K562 (cell line): ENCODE measurements at regions not wholly inside any gene's neighbourhood (a gene's known extent, or its start where the extent isn't known, plus 50 kb on each side); places are given as distances from the start of the nearest gene placed in this dataset.

Experiments used
- ATAC-seq: fragments of 200-7000 bp; cut with Tn5 transposase; 3 replicates; pipeline ENCODE4 v1.9.1; 2020; ENCODE audit warnings: moderate library complexity
- BruUV-seq: library from RNA; stranded (reverse); fragments of 400-500 nt; replicated peaks from 2 replicates; lab custom pipeline; 2021; lab: Mats Ljungman, UMichigan
- CTCF ChIA-PET: fragments of 300-600 bp; formaldehyde crosslinking; extraction: SDS; loops from one replicate; lab custom pipeline; 2021; ENCODE audit warnings: low intra/inter-chr PET ratio; lab: Yijun Ruan, JAX
- POLR2A ChIA-PET: fragments of 300-600, 350-650 bp; sonication (Branson Sonifier 250); formaldehyde crosslinking; extraction: SDS; loops from one replicate; lab custom pipeline; 2021; ENCODE audit warnings: antibody characterized with exemption, inconsistent platforms; lab: Yijun Ruan, JAX
- DNase-seq, 4 experiments: peaks; one replicate each; pipeline versions ENCODE4 v3.0.0 to v3.0.0-alpha.2; 2011 to 2018; ENCODE audit warnings: low spot score in 3 of 4, mixed read lengths in 3 of 4; ENCODE audit errors: extremely low read depth in 1 of 4
- FAIRE-seq: peaks from 2 replicates; lab custom pipeline; 2011; peaks lifted over from hg19 to GRCh38; lab: Jason Lieb, UNC
- H2AFZ ChIP-seq: 2 replicates; pipeline ENCODE4 v1.6.0; 2011; ENCODE audit warnings: low read depth, low read length, control low read depth, inconsistent platforms
- H3K27ac ChIP-seq: fragments of 200-600 bp; 3 replicates; pipeline ENCODE4 v1.8.0; 2011; ENCODE audit warnings: low read depth, mild to moderate bottlenecking, control low read depth, inconsistent platforms, low read length, moderate library complexity, mixed read lengths; ENCODE audit errors: extremely low read depth
- H3K27me3 ChIP-seq, 2 experiments: fragments of 300-600 bp in 1 of 2; 2 replicates in 1 of 2; 3 replicates in 1 of 2; pipeline versions ENCODE4 v1.6.0 to v1.8.0; 2011; ENCODE audit warnings: inconsistent platforms in 2 of 2, low read length in 2 of 2, mild to moderate bottlenecking in 1 of 2, mixed read lengths in 1 of 2, moderate library complexity in 1 of 2; ENCODE audit not compliant: control insufficient read depth in 2 of 2, insufficient read depth in 2 of 2
- H3K36me3 ChIP-seq: fragments of 300-600 bp; 3 replicates; pipeline ENCODE4 v1.8.0; 2011; ENCODE audit warnings: mild to moderate bottlenecking, low read length, inconsistent platforms; ENCODE audit not compliant: control insufficient read depth, insufficient read depth
- H3K4me1 ChIP-seq, 2 experiments: fragments of 200-600 bp in 1 of 2; replicated peaks in 1 of 2; 2 replicates in 1 of 2; 3 replicates in 1 of 2; pipeline versions ENCODE4 v1.5.1 to v1.8.0; 2011; ENCODE audit warnings: inconsistent platforms in 2 of 2, low read length in 2 of 2, mild to moderate bottlenecking in 1 of 2, mixed read lengths in 1 of 2, moderate library complexity in 1 of 2; ENCODE audit not compliant: control insufficient read depth in 2 of 2, insufficient read depth in 2 of 2
- H3K4me2 ChIP-seq: 2 replicates; pipeline ENCODE4 v1.6.1; 2011; ENCODE audit warnings: low read length, control low read depth, inconsistent platforms, mixed read lengths; ENCODE audit not compliant: insufficient read depth
- H3K4me3 ChIP-seq: fragments of 200-600 bp; sonication (generic), shearing (Covaris generic); 2 replicates; pipeline ENCODE4 v1.5.1; 2016; ENCODE audit warnings: control low read depth, inconsistent platforms
- H3K79me2 ChIP-seq: fragments of 200-600 bp; 3 replicates; pipeline ENCODE4 v1.8.0; 2011; ENCODE audit warnings: low read length, inconsistent platforms; ENCODE audit not compliant: control insufficient read depth, insufficient read depth
- H3K9ac ChIP-seq, 2 experiments: 2 replicates each; pipeline versions ENCODE4 v1.6.0 to v1.6.1; 2011; ENCODE audit warnings: low read depth in 2 of 2, low read length in 2 of 2, control low read depth in 1 of 2, inconsistent platforms in 1 of 2, mild to moderate bottlenecking in 1 of 2, mixed read lengths in 1 of 2; ENCODE audit not compliant: insufficient read depth in 1 of 2
- H3K9me1 ChIP-seq: one replicate; pipeline ENCODE4 v1.6.0; 2011; ENCODE audit warnings: inconsistent platforms, mild to moderate bottlenecking, low read length, moderate library complexity; ENCODE audit not compliant: control insufficient read depth, insufficient read depth
- H3K9me3 ChIP-seq: replicated peaks from 2 replicates; pipeline ENCODE4 v1.5.1; 2011; ENCODE audit warnings: low read depth, low read length, inconsistent platforms; ENCODE audit not compliant: control insufficient read depth, insufficient read depth
- H4K20me1 ChIP-seq: replicated peaks from 2 replicates; pipeline ENCODE4 v1.6.1; 2011; ENCODE audit warnings: low read length, inconsistent platforms, mixed read lengths; ENCODE audit not compliant: control insufficient read depth, insufficient read depth
- ARID3A ChIP-seq: IDR thresholded peaks from 2 replicates; pipeline ENCODE4 v1.6.1; 2012; ENCODE audit warnings: low read depth, low read length, improper control_type of control experiment, borderline replicate concordance
- ARID3B ChIP-seq: fragments of 250-450 bp; sonication (Bioruptor Pico); IDR thresholded peaks from 2 replicates; pipeline ENCODE4 v1.4.0; 2020; ENCODE audit warnings: borderline replicate concordance
- CAMTA2 ChIP-seq: fragments of 250-450 bp; sonication (Bioruptor Pico); conservative IDR thresholded peaks from 2 replicates; pipeline ENCODE4 v1.5.1; 2022
- GABPB1 ChIP-seq: sonication (generic); formaldehyde crosslinking; IDR thresholded peaks from 2 replicates; pipeline ENCODE4 v1.8.0; 2022; ENCODE audit warnings: mild to moderate bottlenecking, missing genetic modification reagents
- HMGN3 ChIP-seq: IDR thresholded peaks from 2 replicates; pipeline ENCODE4 v1.6.1; 2011; ENCODE audit warnings: borderline replicate concordance, low read depth, mild to moderate bottlenecking, mixed read lengths, low read length; ENCODE audit not compliant: insufficient read length; ENCODE audit errors: extremely low read depth
- HNRNPL ChIP-seq: fragments of 200-400 bp; formaldehyde crosslinking; IDR thresholded peaks from 2 replicates; pipeline ENCODE4 v1.6.1; 2017; ENCODE audit warnings: low read depth, mild to moderate bottlenecking, low read length
- LCOR ChIP-seq: sonication (generic); formaldehyde crosslinking; IDR thresholded peaks from 2 replicates; pipeline ENCODE4 v1.8.0; 2022; ENCODE audit warnings: mild to moderate bottlenecking, missing genetic modification reagents
- NUFIP1 ChIP-seq: fragments of 450-650 bp; IDR thresholded peaks from 2 replicates; pipeline ENCODE4 v1.6.1; 2018; ENCODE audit not compliant: partially characterized antibody
- SREBF1 ChIP-seq: fragments of 150-350 bp; IDR thresholded peaks from 2 replicates; pipeline ENCODE4 v1.6.1; 2014; ENCODE audit warnings: antibody characterized with exemption, low read depth, low read length, borderline replicate concordance
- TRIM28 ChIP-seq: fragments of 450-650 bp; IDR thresholded peaks from 2 replicates; pipeline ENCODE4 v1.6.1; 2017
- ZNF143 ChIP-seq: sonication (generic); formaldehyde crosslinking; IDR thresholded peaks from 2 replicates; pipeline ENCODE4 v1.9.0; 2022; ENCODE audit warnings: mild to moderate bottlenecking, missing genetic modification reagents
- ZNF174 ChIP-seq: fragments of 250-450 bp; sonication (Bioruptor Pico); IDR thresholded peaks from 2 replicates; pipeline ENCODE4 v1.4.0; 2020; ENCODE audit warnings: mild to moderate bottlenecking
- ZNF239 ChIP-seq: fragments of 250-450 bp; sonication (Bioruptor Pico); IDR thresholded peaks from 2 replicates; pipeline ENCODE4 v1.4.0; 2020; ENCODE audit warnings: mild to moderate bottlenecking
- ZNF431 ChIP-seq: sonication (generic); formaldehyde crosslinking; IDR thresholded peaks from 2 replicates; pipeline ENCODE4 v1.8.0; 2022; ENCODE audit warnings: mild to moderate bottlenecking, missing genetic modification reagents
- ZNF551 ChIP-seq: fragments of 250-450 bp; sonication (Bioruptor Pico); IDR thresholded peaks from 2 replicates; pipeline ENCODE4 v1.5.0; 2021; ENCODE audit warnings: mild to moderate bottlenecking, moderate library complexity
- ZNF707 ChIP-seq: fragments of 250-450 bp; sonication (Bioruptor Pico); conservative IDR thresholded peaks from 2 replicates; pipeline ENCODE4 v1.8.0; 2022; ENCODE audit warnings: inconsistent platforms, mild to moderate bottlenecking, moderate library complexity
- ZNF740 ChIP-seq, 3 experiments: fragments of 200-800 bp in 1 of 3; sonication (Bioruptor generic) in 1 of 3; sonication (generic) in 1 of 3; formaldehyde crosslinking in 1 of 3; IDR thresholded peaks; 2 replicates each; pipeline versions ENCODE4 v1.6.1 to v1.8.0; 2016 to 2022; ENCODE audit warnings: mild to moderate bottlenecking in 2 of 3, missing compliant biosample characterization in 2 of 3, missing genetic modification characterization in 2 of 3, missing genetic modification reagents in 1 of 3
- WGBS: fragments of 100-300 bp; shearing (Covaris generic); methylation state at CpG from one replicate; pipeline ENCODE4 v1.1.6; 2016; ENCODE audit warnings: low coverage, mixed read lengths; ENCODE audit not compliant: insufficient coverage; ENCODE audit errors: missing lambda C conversion rate; 5-methylcytosine and 5-hydroxymethylcytosine counted together
- in situ Hi-C: fragments of 300-500 bp; cut with MboI; formaldehyde crosslinking; loops from 4 replicates; pipeline ENCODE4 v1.15.0; 2018; ENCODE audit warnings: inconsistent platforms, mixed read lengths
- intact Hi-C: fragments of 100-400 bp; cut with micrococcal nuclease; formaldehyde crosslinking; loops from 2 replicates; pipeline ENCODE4 v1.14.2; 2022

GRCh38 chrX:146055733-146056132, 238.1 kb downstream of the SLITRK2 start:
- no peak for FAIRE-seq
- in situ Hi-C loops, result no loop called here
- no peaks in the 10 kb centered on the region for H4K20me1 ChIP-seq
- H3K9ac ChIP-seq, result no peak overlapping the region
- WGBS, result 0% methylated on average over 2 of the region's 2 CpGs
- H3K36me3 ChIP-seq, result no peaks in the 10 kb centered on the region
- no peaks in the 10 kb centered on the region for H3K79me2 ChIP-seq
- ATAC-seq, result no peak
- no TSS peak for BruUV-seq
- intact Hi-C loops, result no loop called here
- CTCF ChIA-PET, result no interaction called here
- H2AFZ ChIP-seq, result no peak overlapping the region
- no peak for TF ChIP-seq GABPB1 (CRISPR knock-in tag)
- no peak for TF ChIP-seq SREBF1
- TF ChIP-seq LCOR (CRISPR knock-in tag), result no peak
- TF ChIP-seq HMGN3, result no peak
- no peak for TF ChIP-seq NUFIP1
- TF ChIP-seq ZNF431 (CRISPR knock-in tag), result no peak
- no peak for TF ChIP-seq HNRNPL
- no peak for TF ChIP-seq ARID3A
- no peak for TF ChIP-seq ZNF740 (CRISPR knock-in tag; IDR thresholded peaks at IDR 0.05)
- TF ChIP-seq ZNF740 (tag; IDR thresholded peaks at IDR 0.05), result no peak
- no peak for TF ChIP-seq TRIM28
- no peak for TF ChIP-seq ZNF174 (CRISPR knock-in tag)
- no peak for TF ChIP-seq ARID3B (CRISPR knock-in tag)
- TF ChIP-seq ZNF551, result no peak
- TF ChIP-seq CAMTA2 (CRISPR knock-in tag), result no peak
- no peak for TF ChIP-seq ZNF707 (CRISPR knock-in tag)
- TF ChIP-seq ZNF143 (CRISPR knock-in tag), result no peak
- TF ChIP-seq ZNF239 (CRISPR knock-in tag), result no peak
- no peaks in the 10 kb centered on the region for H3K27me3 ChIP-seq
- DNase-seq, result no peak
- no peak overlapping the region for H3K4me3 ChIP-seq
- H3K27ac ChIP-seq, result no peak overlapping the region
- H3K9me1 ChIP-seq, result no peaks in the 10 kb centered on the region
- H3K4me1 ChIP-seq, result no peaks in the 10 kb centered on the region
- no peaks in the 10 kb centered on the region for H3K9me3 ChIP-seq
- no peak overlapping the region for H3K4me2 ChIP-seq
- POLR2A ChIA-PET, result no interaction called here
